SK-N-MC (cell line): ENCODE measurements at regions not wholly inside any gene's neighbourhood (a gene's known extent, or its start where the extent isn't known, plus 50 kb on each side); places are given as distances from the start of the nearest gene placed in this dataset.
"Not testable (repeated sequence)": the region's sequence is repeated elsewhere in the genome, so short reads cannot be mapped to it uniquely, and the experiment has no call there.

ENCODE experiments used
- EZH2 ChIP-seq: fragments of 200-600 bp; sonication (generic); IDR thresholded peaks from one replicate; pipeline ENCODE4 v1.6.1; 2017; ENCODE audit warnings: antibody characterized with exemption
- FOXP2 ChIP-seq: optimal IDR thresholded peaks from 2 replicates; pipeline ENCODE3; 2011; ENCODE audit warnings: mild to moderate bottlenecking, moderate library complexity; ENCODE audit not compliant: insufficient read depth; ENCODE audit errors: extremely low read length, control extremely low read depth
- POLR2AphosphoS5 ChIP-seq: IDR thresholded peaks from 2 replicates; pipeline ENCODE4 v1.6.1; 2012; ENCODE audit warnings: mild to moderate bottlenecking, low read depth, low read length, borderline replicate concordance

GRCh38 chr4:38304460-38304859 is 344.3 kb downstream of the PTTG2 start:
- not testable (repeated sequence) for TF ChIP-seq EZH2, POLR2AphosphoS5, FOXP2
